ENCODE measurements at regions not wholly inside any gene's neighbourhood (a gene's known extent, or its start where the extent isn't known, plus 50 kb on each side); places are given as distances from the start of the nearest gene placed in this dataset.

- no peak for DNase-seq
These were observed 760.9 kb downstream of the KCNJ18 start for GRCh38 chr17:22453181-22453580.

DNA sequence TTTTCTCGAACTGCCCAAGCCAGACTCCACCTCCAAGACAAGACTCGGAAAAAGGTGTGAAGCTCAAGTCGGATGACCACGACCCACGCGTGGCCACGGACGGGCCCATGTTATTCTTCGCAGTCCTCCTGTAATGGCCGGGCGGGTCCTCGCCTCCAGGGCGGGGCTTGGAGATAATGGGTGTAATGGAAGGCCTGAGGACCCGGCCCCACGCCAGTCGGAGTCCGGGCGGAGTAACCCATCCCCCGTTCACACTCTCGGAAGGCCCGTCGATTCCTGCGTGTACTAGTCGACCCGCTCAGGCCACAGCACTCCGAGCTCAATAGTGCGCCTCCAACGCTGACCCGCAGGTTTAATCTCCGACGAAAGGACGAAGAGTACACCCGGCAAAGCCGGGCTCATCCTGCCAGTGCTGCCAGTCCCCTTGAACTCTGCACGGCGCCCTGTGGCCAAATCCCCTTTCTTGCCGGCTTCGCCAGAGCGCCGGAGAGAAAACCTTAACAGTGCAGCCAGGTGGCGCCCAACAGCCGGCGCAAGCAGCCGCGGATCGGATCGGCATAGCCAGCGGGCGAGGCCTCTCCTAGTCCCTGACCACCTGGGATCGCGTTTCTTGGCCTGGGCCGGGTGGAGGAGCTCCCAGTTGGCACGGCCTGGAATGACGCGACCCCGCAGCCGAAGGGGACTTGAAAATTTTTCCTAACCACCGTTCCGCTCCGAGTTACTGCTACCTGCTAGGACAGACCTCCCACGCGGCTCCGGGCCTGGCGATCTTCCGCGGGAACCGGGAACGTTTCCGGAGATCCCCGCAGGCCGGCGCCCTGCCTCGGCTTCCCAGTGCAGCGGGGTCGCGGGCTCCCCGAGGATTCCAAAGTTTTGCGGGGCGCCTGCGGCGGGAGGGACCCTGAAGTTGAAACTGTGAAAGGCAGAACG is 762.0 kb downstream of the KCNJ18 start:
- DNase-seq, result no peak

DNA sequence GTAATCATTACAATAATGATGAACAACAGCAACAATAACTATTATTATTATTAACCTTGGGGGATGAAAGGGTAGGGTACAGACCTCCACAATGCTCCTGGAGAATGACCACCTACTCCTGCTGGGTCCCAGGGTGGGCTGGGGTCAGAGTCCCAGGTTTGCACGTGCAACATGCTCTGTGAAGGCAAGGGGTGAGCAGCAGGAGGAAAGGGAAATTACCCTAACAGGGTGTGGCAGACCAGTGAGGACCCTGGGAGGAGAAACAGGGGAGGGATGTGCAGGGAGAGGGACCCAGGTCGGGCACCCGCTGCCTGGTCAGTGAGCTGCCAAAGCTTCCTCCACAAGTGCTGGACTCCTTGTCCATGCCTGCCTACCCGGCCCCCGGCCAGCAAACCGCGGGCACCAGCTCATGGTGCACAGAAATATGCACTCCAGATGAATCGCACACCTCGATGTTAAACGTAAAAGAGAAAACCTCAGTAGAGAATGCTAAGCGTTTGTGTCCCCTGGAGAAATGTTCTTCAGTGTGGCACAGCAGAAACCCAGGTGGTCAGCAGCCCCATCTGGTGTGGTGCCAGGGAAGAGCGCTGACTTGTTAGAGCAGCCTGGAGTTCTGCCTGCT is 767.1 kb downstream of the KCNJ18 start:
- DNase-seq, result no peak

DNA sequence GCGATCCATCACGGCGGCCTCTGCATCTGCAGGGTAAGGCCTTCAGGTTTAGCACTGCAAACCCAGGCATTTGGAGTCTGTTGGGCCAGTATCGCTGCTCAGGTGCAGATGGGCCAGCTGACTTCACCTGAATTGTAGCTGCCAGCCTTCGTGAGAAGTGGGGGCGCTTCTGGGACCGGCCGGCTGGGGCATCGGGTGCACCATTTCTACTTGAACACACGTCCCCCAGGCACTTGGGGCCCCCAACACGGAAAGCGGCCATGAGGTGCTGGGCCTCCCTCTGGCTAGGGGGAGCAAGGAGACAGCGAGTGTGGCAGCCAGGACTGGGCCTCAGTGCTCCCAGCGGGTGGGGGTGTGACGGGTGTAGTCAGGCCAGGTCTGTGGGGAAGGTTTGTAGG is 767.6 kb downstream of the KCNJ18 start:
- DNase-seq, result no peak

DNA sequence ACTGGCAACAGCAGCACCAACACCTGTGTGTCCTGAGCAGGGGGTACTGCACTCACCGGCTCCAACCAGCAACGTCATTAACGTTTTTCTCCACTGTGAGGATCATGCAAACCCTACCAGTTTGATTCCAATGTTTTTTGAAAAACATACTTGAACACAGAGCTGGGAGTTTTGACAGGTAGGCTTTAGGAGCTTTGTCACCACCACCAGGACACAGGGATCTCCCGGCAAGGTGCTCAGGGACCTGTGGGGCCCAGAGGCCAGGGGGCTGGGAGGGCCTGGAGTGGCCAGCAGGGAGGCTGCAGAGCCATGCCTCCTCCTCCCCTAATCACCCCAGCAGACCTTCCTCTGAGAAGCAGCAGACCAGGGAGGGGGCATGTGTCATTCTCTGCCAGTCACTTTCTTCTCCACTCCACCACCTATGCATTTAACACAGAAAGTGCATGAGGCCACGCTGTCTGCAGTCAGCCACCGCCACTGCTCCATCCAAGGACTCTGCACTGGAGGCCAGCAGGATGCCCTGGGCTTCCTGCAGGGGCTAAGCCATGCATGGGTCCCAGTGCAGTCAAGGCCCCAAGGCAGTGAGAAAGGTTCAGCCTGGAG is 768.2 kb downstream of the KCNJ18 start:
- DNase-seq, result no peak

DNA sequence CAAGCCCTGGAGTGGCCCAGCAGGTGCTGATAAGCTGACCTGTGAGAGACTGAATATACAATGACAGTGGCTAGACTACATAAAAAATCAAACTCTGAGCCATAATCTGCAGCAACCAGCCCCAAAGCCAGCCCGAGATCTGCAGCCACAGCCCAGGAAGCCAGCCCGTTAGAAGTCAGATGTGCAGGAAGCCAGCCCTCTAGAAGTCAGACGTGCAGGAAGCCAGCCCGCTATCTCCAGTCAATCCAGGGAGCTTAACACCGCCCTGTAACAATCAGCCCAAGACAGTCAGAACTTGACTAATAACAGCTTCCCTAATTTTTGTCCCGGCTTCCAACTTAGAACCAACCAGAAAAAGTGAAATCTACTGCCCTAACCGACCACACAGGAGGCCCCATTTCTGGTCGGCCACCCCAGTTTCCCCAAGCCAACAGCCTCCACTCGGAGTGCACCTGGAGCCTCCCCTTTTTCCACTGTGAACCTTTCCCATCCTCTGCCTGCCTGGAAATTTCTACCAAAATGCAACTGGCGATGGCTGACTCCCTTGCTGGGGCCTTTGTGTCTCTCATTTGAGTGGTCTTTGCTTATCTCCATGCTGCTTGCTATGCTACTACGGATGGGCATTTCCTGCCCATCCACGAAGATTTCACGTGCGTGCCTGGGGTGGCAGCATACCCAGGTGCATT is 769.3 kb downstream of the KCNJ18 start:
- no peak for DNase-seq

- no peak for DNase-seq
These were observed 770.1 kb downstream of the KCNJ18 start for GRCh38 chr17:22462461-22462860.

DNA sequence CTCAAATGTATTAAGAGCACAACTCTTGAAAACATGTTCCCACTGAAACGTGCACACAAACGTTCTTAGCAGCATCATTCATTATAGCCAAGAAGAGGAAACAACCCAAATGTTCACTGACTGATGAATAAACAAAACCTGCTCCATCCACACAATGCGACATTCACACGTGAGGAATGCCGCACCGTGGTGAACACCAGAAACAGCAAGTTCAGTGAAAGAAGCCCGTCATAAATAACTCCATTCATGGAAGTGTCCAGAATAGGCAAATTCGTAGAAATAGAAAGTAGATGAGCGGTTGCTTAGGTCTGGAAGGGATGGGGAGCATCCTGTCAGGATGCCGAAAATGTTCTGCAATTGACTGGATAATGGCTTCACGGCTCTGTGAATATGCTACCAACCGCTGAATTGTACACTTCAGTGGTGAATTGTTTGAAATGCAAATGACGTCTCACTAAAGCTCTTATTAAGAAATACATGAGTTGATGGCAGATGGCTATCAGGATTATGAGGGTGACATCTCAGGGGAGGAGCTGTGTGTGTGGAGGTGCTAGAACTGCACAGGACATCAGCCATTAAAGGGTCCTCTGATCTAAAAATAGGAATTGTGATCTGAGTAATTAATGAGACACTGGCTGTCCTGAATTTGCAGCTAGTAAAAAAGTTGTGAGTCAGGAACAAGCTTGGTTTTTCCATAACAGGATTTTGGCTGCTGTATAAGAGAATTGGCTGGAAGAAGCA is 771.0 kb downstream of the KCNJ18 start:
- no peak for DNase-seq

GRCh38 chr17:22464041-22464440 is 771.7 kb downstream of the KCNJ18 start:
- DNase-seq, result no peak

DNA sequence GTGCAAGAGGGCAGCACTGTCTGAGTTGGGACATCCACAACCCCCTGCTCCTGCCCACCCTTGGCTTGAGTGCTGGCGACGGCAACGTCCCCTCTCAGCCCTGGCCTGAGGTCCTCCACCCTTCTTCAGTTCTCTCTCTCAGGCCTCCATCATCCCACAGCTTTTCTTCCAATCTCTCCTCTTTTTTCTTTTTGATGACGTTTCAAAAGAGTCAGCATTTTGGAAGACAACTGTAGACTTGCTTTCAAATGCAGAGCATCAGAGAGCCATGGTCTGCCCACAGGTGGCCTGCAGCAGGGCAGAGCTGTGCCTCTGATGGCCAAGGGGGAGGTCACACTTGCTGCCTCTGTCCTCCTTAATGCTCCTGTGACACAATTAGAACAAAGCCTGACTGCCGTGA is 775.4 kb downstream of the KCNJ18 start:
- DNase-seq, result no peak

GRCh38 chr17:22469101-22469880 is 777.0 kb downstream of the KCNJ18 start:
- DNase-seq, result no peak

DNA sequence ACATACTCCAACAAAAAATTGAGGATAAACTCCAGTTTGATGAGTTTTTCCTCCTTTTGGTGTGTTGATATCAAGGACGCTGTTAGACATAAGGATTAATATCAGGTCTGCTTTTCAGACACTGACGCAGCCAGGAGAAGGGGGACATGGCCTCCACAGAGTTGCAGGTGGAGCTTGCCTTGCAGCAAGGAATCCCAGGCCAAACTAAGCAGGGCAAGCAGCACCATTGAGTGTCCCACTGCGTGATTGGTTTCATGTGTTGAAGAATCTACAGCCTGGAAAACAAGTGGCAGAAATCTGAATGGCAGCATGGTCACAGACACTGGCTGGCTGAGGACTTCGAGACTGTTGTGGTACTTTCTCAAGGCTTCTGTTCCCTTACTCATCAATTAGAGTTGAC is 777.6 kb downstream of the KCNJ18 start:
- DNase-seq, result no peak

DNA sequence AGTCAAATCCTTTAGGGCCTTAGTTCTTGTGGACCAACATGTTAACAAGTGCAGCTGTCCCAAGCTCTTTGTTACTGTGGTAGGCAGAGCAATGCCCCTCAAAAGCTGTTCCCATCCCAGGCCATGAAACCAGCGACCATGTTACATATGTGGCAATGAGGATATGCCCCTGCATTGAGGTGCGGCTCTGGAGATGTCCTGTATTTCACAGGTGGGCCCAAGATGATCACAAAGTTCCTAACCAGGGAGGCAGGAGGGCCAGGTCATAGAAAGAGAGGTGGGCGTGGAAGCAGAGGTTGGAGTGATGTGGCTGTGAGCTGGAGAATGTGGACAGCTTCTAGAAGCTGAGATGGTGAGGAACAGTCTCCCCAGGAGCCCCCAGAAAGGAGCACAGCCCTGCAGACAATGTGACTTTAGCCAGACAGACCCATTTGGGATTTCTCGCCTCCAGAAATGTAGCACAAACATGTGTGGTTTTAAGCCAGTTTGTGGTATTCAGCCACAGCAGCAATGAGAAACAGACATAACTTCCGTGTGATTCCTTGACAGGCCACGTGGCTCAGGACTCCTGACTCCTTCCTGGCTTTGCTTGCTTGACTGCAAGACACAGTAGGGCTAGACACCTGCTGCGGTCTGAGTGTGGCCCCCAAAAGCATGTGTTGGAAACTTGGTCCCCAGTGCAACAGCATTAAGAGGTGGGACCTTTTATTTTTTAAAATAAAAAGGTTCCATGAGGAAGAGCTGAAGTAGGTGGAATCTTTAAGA is 778.3 kb downstream of the KCNJ18 start:
- DNase-seq, result no peak

DNA sequence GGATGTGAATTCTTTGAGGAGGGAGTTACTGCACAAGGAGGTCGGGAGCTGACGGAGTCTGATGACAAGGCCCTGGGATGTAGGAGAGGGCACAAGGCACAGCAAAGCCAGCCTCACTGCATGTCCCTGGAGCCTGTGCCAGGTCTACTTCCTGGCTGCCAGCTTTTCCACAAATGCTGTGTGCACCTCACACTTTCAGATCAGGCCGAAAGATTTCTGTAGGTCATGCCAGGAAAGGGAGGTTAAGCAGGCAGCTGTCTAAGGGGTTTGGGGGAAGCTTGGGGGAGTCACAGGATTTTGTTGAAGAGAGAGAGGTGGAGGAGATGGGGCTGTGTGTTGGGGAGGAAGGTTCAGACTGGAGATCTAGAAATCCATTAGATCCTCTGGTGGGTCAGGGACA is 792.5 kb downstream of the KCNJ18 start:
- DNase-seq, result no peak

DNA sequence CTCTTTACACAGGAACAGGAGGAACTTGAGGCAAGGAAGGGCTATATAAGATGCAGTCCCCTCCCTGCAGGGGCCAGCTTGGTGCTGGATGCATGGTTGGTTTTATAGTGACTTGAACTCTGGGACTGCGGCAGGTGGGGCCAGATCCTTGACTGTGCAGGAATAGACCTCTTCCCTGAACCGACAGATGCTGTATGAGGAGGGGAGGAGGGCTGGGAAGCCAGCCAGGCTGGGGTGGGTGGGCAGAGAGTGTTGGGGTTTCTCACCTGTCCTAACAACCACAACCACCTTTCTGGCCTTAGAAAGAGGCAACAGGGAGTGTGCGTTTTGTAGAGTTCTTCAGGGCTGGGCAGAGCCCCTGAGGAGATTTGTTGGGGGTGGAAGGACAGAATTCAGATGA is 798.1 kb downstream of the KCNJ18 start:
- DNase-seq, result no peak

DNA sequence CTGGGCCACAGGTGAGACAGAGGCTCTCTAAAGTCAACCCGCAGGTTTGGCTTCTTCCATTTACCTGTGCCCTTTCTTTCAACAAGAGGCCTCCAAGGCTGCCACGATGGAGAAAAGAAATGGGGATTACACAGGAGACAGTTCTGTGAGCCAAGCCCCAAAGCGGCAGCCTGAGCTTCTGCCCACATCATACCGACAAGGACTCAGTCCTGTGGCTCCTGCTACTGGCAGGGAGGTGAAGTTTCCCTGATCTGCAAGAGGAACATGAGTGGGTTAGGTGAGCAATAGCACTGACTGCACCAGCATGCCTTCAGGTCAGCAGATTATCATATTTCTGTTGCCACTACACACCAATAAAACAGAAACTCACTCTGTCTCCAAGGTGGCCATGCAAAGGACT is 800.0 kb downstream of the KCNJ18 start:
- DNase-seq, result no peak

- no peak for DNase-seq
These were observed 804.1 kb downstream of the KCNJ18 start for GRCh38 chr17:22496450-22496849.

DNA sequence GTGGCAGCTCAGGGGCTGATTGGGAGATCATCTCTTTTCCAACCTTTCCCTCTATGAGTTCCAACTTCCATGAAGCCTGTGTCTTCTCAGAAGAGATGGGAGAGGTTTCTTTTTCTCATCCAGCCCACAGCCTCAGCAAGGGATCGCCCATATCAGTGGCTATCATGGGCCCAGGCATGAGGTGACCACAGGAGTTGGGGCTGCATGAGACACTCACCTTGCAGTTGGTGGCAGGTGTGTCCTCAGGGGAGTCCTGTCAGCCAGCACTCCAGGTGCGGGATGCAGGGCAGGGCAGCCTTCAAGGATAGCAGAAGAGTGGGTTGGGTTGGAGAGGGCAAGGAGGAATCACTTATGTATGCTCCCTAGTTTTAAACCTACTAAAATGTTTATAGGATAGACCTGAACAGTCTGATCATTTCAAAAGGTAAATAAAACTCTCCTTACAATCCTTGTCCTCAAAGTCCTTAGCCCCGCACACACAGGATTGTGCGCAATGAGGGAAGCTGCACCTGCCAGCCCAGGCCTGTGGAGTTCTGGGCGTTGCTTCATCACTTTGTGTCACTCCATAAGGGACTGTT is 811.1 kb downstream of the KCNJ18 start:
- no peak for DNase-seq

GRCh38 chr17:22505660-22506059 is 813.3 kb downstream of the KCNJ18 start:
- no peak for DNase-seq

GRCh38 chr17:22506231-22506630 is 813.9 kb downstream of the KCNJ18 start:
- no peak for DNase-seq

DNA sequence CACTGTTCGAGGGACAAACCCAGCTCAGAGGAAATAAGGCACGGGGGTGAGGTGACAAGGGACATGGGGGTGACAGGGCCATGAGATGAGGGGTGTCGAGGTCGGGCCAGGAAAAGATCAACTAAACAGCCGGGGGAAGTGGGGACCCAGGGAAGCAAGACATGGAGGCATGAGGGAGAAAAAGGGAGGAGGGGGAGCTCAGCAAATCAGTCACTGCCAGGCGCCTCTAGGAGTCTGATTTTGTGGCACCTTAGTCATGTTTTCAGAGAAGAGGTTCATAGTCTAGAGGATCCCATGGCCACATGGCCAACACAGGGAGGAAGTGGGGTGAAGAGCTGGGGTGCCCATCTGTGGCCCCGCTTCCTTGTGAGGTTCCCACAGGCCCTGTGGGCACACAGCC is 814.5 kb downstream of the KCNJ18 start:
- DNase-seq, result no peak
